Mucosa of descending colon (tissue), 3 donors: ENCODE measurements at regions not wholly inside any gene's neighbourhood (a gene's known extent, or its start where the extent isn't known, plus 50 kb on each side); places are given as distances from the start of the nearest gene placed in this dataset.

ENCODE experiments used
- ATAC-seq: fragments of 200-7000 bp; cut with Tn5 transposase; one replicate; pipeline ENCODE4 v1.9.1; 2020; ENCODE audit warnings: mild to moderate bottlenecking, moderate library complexity
- DNase-seq, 3 donors: peaks; one replicate each; pipeline ENCODE4 v3.0.0-alpha.2; 2020
- H3K36me3 ChIP-seq: fragments of 200-600 bp; one replicate; pipeline ENCODE4 v1.8.0; 2021; ENCODE audit warnings: low read depth, mild to moderate bottlenecking
- H3K4me1 ChIP-seq: fragments of 200-600 bp; one replicate; pipeline ENCODE4 v1.8.0; 2021; ENCODE audit warnings: low read depth, mild to moderate bottlenecking
- H3K4me3 ChIP-seq: fragments of 200-600 bp; one replicate; pipeline ENCODE4 v1.8.0; 2021; ENCODE audit warnings: mild to moderate bottlenecking
- H3K9me3 ChIP-seq: fragments of 200-600 bp; one replicate; pipeline ENCODE4 v1.8.0; 2021; ENCODE audit warnings: mild to moderate bottlenecking
- CTCF ChIP-seq: fragments of 200-600 bp; IDR thresholded peaks from one replicate; pipeline ENCODE4 v1.8.0; 2022; ENCODE audit warnings: antibody characterized with exemption, mild to moderate bottlenecking
- intact Hi-C, 2 donors: fragments of 100-400 bp; cut with DNase I in 1 of 2; cut with micrococcal nuclease in 1 of 2; formaldehyde crosslinking; loops; one replicate each; pipeline versions ENCODE4 v1.11.0 to v1.11.1; 2022; cut with DNase I, micrococcal nuclease
- donor health status: DM: no; HTN: no; CAD: no; lungs with moderate emphysema.
- donor health status: DM: no; HTN: no; CAD: no.
- donor health status: DM: no; HTN: yes; CAD: no.

GRCh38 chr10:76721891-76722505, 915.6 kb downstream of the KCNMA1 start:
- ATAC-seq (no peak), DNase-seq (no peak)
- Histone ChIP-seq H3K4me3 (no peak overlapping the region), H3K9me3 (no peaks in the 10 kb centered on the region), H3K4me1 (no peaks in the 10 kb centered on the region), H3K36me3 (no peaks in the 10 kb centered on the region)
- intact Hi-C loops, result no loop called here
- no peak for TF ChIP-seq CTCF

GRCh38 chr10:76719006-76719405, 918.6 kb downstream of the KCNMA1 start:
- ATAC-seq, result no peak
- DNase-seq, result no peak
- intact Hi-C loops, result no loop called here
- Histone ChIP-seq H3K4me1 (no peaks in the 10 kb centered on the region), H3K4me3 (no peak overlapping the region), H3K9me3 (no peaks in the 10 kb centered on the region), H3K36me3 (no peaks in the 10 kb centered on the region)
- TF ChIP-seq CTCF, result no peak

- TF ChIP-seq CTCF, result no peak
- Histone ChIP-seq H3K36me3 (no peaks in the 10 kb centered on the region), H3K4me1 (no peaks in the 10 kb centered on the region), H3K4me3 (no peak overlapping the region), H3K9me3 (no peaks in the 10 kb centered on the region)
- DNase-seq, result no peak
- intact Hi-C loops, result no loop called here
- ATAC-seq, result no peak
Observed at GRCh38 chr10:76717141-76717540, 920.5 kb downstream of the KCNMA1 start.

- Histone ChIP-seq H3K4me3 (no peak overlapping the region), H3K36me3 (no peaks in the 10 kb centered on the region), H3K9me3 (no peaks in the 10 kb centered on the region), H3K4me1 (no peaks in the 10 kb centered on the region)
- DNase-seq (no peak), ATAC-seq (no peak)
- intact Hi-C loops, result no loop called here
- no peak for TF ChIP-seq CTCF
Observed at GRCh38 chr10:76711222-76711997, 926.2 kb downstream of the KCNMA1 start.

GRCh38 chr10:76700241-76700640, 937.4 kb downstream of the KCNMA1 start:
- intact Hi-C loops, result no loop called here
- TF ChIP-seq CTCF, result no peak
- no peak for ATAC-seq

More at GRCh38 chr10:76700241-76700640, 937.4 kb downstream of the KCNMA1 start:
- H3K4me3 ChIP-seq, result no peak overlapping the region
- DNase-seq, result no peak
- H3K36me3 ChIP-seq, result no peaks in the 10 kb centered on the region
- H3K9me3 ChIP-seq, result no peaks in the 10 kb centered on the region
- no peaks in the 10 kb centered on the region for H3K4me1 ChIP-seq
